Effector CD8-positive, alpha-beta T cell (primary cell): ENCODE measurements at regions not wholly inside any gene's neighbourhood (a gene's known extent, or its start where the extent isn't known, plus 50 kb on each side); places are given as distances from the start of the nearest gene placed in this dataset.

ENCODE experiments used
- DNase-seq: peaks from one replicate; lab custom pipeline; 2025; lab: John Stamatoyannopoulos, UW

DNA sequence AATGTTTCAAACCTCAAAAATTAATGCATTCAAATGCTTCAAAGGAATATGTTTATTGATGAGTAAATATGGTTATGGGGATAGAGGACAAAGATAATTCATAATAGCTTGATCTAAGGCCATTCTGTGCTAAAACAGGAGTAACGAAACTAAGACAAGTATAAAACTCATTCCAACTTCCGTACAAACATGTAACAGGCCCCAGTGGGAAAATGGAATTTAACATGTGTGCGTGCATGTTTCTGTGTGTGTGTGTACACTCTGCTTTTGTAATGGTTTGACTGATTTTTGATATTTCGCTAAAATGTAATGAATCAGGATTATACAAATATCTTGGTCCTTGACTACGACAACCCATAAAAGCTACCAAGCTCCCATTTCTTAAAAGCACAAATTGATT, 91.0 kb downstream of the KLF12 start:
- DNase-seq, result no peak

- peak; percentile 0 for DNase-seq
Observed at GRCh38 chr13:74040200-74040599, 94.0 kb downstream of the KLF12 start.

GRCh38 chr13:74039667-74040066, 94.5 kb downstream of the KLF12 start:
- no peak for DNase-seq

- no peak for DNase-seq
Observed at GRCh38 chr13:74039154-74039553, 95.0 kb downstream of the KLF12 start.

- DNase-seq, result no peak
Observed at GRCh38 chr13:74037762-74038161, 96.4 kb downstream of the KLF12 start.

DNA sequence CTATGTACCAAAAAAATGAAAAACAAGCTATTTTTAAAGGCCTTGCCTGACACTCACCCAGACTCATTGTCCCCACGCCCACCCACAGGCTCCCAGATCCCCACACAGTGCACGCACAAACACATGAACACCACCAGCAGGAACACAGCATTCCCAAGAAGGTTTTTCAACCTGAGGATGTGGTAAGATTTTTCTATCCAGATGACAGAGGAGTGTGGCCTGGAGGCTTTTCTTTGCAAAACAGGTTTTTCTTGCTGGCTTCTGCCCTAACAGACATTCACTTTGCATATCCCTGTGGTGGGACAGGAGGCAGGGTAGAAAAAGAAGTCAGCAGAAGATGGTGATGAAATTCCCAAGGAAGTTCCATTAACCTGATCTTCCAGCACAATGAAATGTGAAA, 97.8 kb downstream of the KLF12 start:
- no peak for DNase-seq

- no peak for DNase-seq
Observed at GRCh38 chr13:74035896-74036295, 98.3 kb downstream of the KLF12 start.

GRCh38 chr13:74032325-74032724, 101.9 kb downstream of the KLF12 start:
- DNase-seq, result no peak

DNA sequence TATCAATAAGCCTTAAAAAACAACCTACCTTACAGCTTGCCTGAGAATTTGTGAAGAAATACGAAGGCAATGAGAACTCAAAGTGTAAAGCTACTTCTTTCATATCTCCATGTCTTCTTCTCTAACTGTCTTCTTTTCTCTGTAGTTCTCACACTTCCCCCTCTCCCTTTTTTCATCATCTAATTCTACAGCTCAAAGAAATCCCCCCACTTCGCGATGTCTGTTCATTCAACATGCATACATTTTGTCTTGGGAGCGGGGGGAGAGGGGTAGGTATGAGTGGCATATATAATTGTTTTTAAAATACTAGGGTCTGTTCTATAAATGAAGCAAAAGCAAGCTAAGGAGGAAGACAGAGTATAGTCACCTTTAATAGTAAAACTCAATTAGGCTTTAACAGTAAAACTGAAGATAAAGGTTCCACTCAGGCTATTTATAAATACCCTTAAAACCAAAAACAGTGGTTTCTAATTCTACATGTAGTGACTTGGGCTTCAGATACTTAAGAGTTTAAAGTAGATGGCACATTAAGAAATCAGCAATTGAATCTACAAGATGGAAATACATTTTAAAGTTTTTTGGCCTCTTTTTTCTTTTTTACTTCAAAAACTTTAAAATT, 106.9 kb downstream of the KLF12 start:
- no peak for DNase-seq

DNA sequence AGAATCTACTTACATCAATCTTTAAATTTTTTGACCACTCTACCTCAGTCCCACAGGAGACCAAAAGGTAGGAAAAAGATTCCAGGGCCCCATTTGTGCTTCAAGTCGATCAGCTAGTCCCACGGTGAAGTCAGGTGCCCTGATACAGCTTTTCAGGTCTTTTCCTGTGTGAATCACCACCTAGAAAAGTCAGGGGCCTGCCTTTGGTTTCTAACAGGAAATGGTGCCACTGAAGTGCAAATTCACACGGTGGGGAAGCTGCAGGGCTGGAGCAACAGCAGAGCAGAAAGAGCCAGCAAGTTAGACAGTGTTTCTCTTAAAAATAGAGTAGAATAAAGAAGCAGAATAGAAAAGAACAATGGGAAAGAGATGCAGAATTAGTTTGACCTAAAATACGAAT, 107.5 kb downstream of the KLF12 start:
- DNase-seq, result peak; percentile 35

- no peak for DNase-seq
Observed at GRCh38 chr13:74025369-74025768, 108.8 kb downstream of the KLF12 start.

- DNase-seq, result no peak
Observed at GRCh38 chr13:74024856-74025255, 109.3 kb downstream of the KLF12 start.

DNA sequence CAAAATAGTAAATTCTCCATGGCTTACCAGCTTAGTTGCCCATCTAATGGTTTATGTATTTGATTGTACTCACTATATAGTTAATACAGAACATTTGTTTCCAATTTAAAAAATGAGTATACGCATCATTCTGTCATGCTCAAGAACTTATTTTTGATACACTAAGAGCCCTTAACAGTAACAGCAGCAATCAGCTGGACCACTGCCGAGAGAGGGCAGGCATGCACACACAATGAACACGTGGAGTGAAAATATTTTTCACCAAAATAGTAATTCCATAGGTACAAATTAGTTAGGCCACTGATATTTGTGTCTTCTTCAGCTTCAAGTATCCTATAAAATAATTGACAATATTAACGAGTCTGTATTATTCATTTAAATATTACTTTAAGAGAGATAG, 109.9 kb downstream of the KLF12 start:
- no peak for DNase-seq

- DNase-seq, result no peak
Observed at GRCh38 chr13:74023484-74023883, 110.7 kb downstream of the KLF12 start.

- no peak for DNase-seq
Observed at GRCh38 chr13:74021505-74021904, 112.7 kb downstream of the KLF12 start.

DNA sequence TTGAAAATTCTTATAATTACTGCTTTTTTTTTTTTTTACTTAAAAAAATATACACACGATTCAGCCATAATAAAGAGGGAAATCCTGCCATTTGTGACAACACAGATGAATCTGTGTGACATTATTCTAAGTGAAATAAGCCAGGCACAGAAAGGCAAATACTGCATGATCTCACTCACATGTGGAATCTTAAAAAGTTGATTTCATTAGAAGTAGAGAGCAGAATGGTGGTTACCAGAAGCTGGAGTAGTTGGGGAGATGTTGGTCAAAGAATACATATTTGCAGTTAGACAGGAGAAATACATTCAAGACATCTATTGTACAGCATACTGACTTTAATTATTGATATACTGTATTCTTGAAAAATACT, 116.2 kb downstream of the KLF12 start:
- DNase-seq, result no peak

- DNase-seq, result no peak
Observed at GRCh38 chr13:74017301-74018061, 116.7 kb downstream of the KLF12 start.

GRCh38 chr13:74015137-74015536, 119.1 kb downstream of the KLF12 start:
- no peak for DNase-seq

DNA sequence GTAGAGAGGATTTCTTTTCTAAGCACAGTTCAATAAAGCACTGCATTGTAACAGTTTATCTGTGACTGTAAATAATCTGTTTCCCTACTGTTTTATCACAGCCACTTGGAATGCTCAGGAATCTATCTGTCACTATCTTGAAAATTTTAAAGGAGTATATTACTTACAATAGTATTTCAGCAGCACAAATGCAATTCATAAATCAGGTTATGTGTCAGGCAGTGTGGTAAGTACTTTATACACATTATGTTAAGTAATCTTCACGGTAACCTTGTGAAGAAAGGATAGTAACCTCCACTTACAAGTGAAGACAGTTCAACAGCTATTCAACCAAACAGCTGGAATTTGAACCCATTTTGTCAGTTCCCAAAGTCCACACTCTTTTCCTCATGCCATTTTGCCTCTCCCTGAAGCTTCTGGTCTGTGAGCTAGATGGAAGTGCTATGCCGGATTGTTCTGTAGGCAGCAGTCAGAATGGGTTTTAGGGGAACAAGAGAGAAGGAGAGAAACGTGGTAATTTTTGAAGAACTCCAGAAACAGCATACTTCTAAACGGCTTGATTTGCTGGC, 125.0 kb downstream of the KLF12 start:
- no peak for DNase-seq

- DNase-seq, result no peak
Observed at GRCh38 chr13:74006666-74007065, 127.5 kb downstream of the KLF12 start.

DNA sequence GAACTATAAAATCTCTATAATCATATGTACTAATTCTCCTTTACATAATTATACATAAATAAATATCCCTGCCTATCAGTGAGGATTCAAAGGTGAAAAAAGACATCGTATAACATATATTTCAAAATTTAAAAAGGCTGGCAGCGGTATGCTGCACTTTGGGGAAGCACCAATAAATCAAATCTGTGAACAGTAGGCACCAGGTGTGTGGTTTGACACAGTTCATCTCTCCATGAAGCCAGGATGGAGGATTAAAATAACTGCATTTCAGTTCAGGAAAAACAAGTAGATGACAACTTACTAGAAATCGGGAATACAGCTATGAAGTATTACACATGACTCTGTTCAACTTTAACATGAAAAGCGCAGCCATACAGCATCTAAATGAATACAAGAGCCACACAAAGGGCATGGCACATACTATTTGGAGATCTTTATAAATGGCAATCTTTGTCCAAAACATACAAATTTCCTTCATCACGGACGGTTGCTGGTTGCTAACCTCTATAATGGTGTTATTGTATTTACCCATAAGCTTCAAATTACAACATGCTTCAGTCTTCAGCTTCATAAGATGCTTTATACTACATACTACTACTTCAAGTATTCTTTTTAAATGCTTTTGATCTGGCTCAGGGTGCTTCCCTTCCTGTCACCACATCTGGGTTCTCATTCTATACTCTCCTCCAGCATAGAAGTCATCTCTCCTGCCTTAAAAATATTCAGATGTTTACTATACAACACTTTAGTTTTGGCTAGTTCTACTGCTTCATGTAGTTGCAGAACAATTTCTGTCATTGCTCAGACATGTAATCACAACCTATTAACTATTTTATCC, 128.7 kb downstream of the KLF12 start:
- DNase-seq, result no peak

- no peak for DNase-seq
Observed at GRCh38 chr13:74004109-74004508, 130.1 kb downstream of the KLF12 start.

DNA sequence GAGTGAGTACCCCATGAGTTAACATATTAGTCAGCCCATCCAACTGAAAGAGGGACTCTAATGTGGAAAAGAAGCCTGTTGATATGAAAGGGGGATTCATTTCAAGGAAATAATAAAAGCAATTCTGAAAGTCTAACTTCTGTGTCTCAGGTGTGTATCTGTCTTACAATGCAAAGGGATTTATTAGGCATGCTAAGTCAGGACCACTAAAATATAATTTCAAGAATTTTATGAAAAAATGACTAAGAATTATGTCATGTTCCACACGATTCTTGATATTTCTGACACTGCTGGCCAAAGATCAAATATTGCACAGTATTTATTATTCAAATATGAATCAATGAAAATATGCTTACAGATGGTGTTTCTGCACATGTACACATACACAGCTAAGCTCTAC, 130.8 kb downstream of the KLF12 start:
- no peak for DNase-seq
